OCI-LY1 (cell line): ENCODE measurements at regions not wholly inside any gene's neighbourhood (a gene's known extent, or its start where the extent isn't known, plus 50 kb on each side); places are given as distances from the start of the nearest gene placed in this dataset.

Experiments
- H2AFZ ChIP-seq: fragments of 200-600 bp; sonication (generic), shearing (Covaris generic); 2 replicates; pipeline ENCODE4 v1.6.0; 2014; ENCODE audit warnings: antibody characterized with exemption, mild to moderate bottlenecking, low read length
- H3F3A ChIP-seq: fragments of 200-600 bp; sonication (generic), shearing (Covaris generic); 2 replicates; pipeline ENCODE4 v1.6.0; 2014; ENCODE audit warnings: mild to moderate bottlenecking, antibody characterized with exemption, low read length, moderate library complexity; ENCODE audit not compliant: insufficient read depth
- H3K27ac ChIP-seq: fragments of 200-600 bp; sonication (generic); 2 replicates; pipeline ENCODE4 v1.5.1; 2014; ENCODE audit warnings: low read length, mixed run types, mild to moderate bottlenecking, low read depth; ENCODE audit not compliant: poor library complexity, severe bottlenecking
- H3K27me3 ChIP-seq: fragments of 200-600 bp; sonication (generic); 2 replicates; pipeline ENCODE4 v1.6.0; 2014; ENCODE audit warnings: antibody characterized with exemption, mild to moderate bottlenecking, low read length, moderate library complexity; ENCODE audit not compliant: insufficient read depth
- H3K36me3 ChIP-seq: fragments of 200-600 bp; sonication (generic); 2 replicates; pipeline ENCODE4 v1.6.1; 2014; ENCODE audit warnings: mild to moderate bottlenecking, antibody characterized with exemption, low read length, moderate library complexity, mixed read lengths; ENCODE audit not compliant: insufficient read depth
- H3K4me1 ChIP-seq: fragments of 200-600 bp; sonication (generic); 2 replicates; pipeline ENCODE4 v1.5.1; 2014; ENCODE audit warnings: mild to moderate bottlenecking, low read length, moderate library complexity; ENCODE audit not compliant: insufficient read depth, severe bottlenecking
- H3K4me2 ChIP-seq: fragments of 200-600 bp; sonication (generic), shearing (Covaris generic); 2 replicates; pipeline ENCODE4 v1.6.1; 2014; ENCODE audit warnings: low read length
- H3K4me3 ChIP-seq: fragments of 200-600 bp; sonication (generic); 2 replicates; pipeline ENCODE4 v1.5.1; 2014; ENCODE audit warnings: low read length, low read depth, mild to moderate bottlenecking, mixed read lengths; ENCODE audit not compliant: poor library complexity, severe bottlenecking
- H3K79me2 ChIP-seq: fragments of 200-600 bp; shearing (Covaris generic); 2 replicates; pipeline ENCODE4 v1.6.1; 2016; ENCODE audit warnings: mixed run types, low read length, mixed read lengths; ENCODE audit not compliant: insufficient read depth
- H3K9ac ChIP-seq: fragments of 200-600 bp; sonication (generic), shearing (Covaris generic); 2 replicates; pipeline ENCODE4 v1.6.1; 2014; ENCODE audit warnings: mild to moderate bottlenecking, low read length, mixed read lengths
- H3K9me2 ChIP-seq: fragments of 200-600 bp; sonication (generic), shearing (Covaris generic); 2 replicates; pipeline ENCODE4 v1.6.1; 2014; ENCODE audit warnings: low read depth, mild to moderate bottlenecking, low read length, mixed read lengths
- H3K9me3 ChIP-seq: fragments of 200-600 bp; shearing (Covaris generic); 2 replicates; pipeline ENCODE4 v1.6.1; 2014; ENCODE audit warnings: low read length, mixed read lengths
- H4K20me1 ChIP-seq: fragments of 200-600 bp; sonication (generic), shearing (Covaris generic); 2 replicates; pipeline ENCODE4 v1.6.0; 2016; ENCODE audit warnings: mild to moderate bottlenecking, low read length; ENCODE audit not compliant: insufficient read depth
- EZH2 ChIP-seq: fragments of 200-600 bp; sonication (generic), shearing (Covaris generic); IDR thresholded peaks from 2 replicates; pipeline ENCODE4 v1.8.0; 2017; ENCODE audit warnings: borderline replicate concordance, mixed run types, mild to moderate bottlenecking, antibody characterized with exemption, low read length, moderate library complexity, mixed read lengths
- TF ChIP-seq, protein P1 (sequence below): fragments of 200-600 bp; sonication (generic), shearing (Covaris generic); IDR thresholded peaks from 2 replicates; pipeline ENCODE4 v1.5.1; 2017; ENCODE audit warnings: mild to moderate bottlenecking, antibody characterized with exemption, low read length, moderate library complexity, mixed read lengths

- no peak overlapping the region for H3K9ac ChIP-seq
- TF ChIP-seq EZH2 = no peak
- TF ChIP-seq, protein P1, sequence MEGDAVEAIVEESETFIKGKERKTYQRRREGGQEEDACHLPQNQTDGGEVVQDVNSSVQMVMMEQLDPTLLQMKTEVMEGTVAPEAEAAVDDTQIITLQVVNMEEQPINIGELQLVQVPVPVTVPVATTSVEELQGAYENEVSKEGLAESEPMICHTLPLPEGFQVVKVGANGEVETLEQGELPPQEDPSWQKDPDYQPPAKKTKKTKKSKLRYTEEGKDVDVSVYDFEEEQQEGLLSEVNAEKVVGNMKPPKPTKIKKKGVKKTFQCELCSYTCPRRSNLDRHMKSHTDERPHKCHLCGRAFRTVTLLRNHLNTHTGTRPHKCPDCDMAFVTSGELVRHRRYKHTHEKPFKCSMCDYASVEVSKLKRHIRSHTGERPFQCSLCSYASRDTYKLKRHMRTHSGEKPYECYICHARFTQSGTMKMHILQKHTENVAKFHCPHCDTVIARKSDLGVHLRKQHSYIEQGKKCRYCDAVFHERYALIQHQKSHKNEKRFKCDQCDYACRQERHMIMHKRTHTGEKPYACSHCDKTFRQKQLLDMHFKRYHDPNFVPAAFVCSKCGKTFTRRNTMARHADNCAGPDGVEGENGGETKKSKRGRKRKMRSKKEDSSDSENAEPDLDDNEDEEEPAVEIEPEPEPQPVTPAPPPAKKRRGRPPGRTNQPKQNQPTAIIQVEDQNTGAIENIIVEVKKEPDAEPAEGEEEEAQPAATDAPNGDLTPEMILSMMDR = no peak
- H3K9me2 ChIP-seq = no peaks in the 10 kb centered on the region
- H4K20me1 ChIP-seq = no peaks in the 10 kb centered on the region
- H3K27ac ChIP-seq = no peak overlapping the region
- H3F3A ChIP-seq = no peaks in the 10 kb centered on the region
- no peaks in the 10 kb centered on the region for H3K79me2 ChIP-seq
- H2AFZ ChIP-seq = no peak overlapping the region
- H3K9me3 ChIP-seq = no peaks in the 10 kb centered on the region
- no peak overlapping the region for H3K4me2 ChIP-seq
- no peak overlapping the region for H3K4me3 ChIP-seq
- H3K27me3 ChIP-seq = no peaks in the 10 kb centered on the region
- H3K4me1 ChIP-seq = no peaks in the 10 kb centered on the region
- no peaks in the 10 kb centered on the region for H3K36me3 ChIP-seq
These were observed 431.1 kb downstream of the DTWD2 start for GRCh38 chr5:118557251-118557661.

- Histone ChIP-seq H3K4me1 (no peaks in the 10 kb centered on the region), H2AFZ (no peak overlapping the region), H3K36me3 (no peaks in the 10 kb centered on the region), H3K9me2 (no peaks in the 10 kb centered on the region), H3K27ac (no peak overlapping the region), H3K79me2 (no peaks in the 10 kb centered on the region), H3K4me3 (no peak overlapping the region), H4K20me1 (no peaks in the 10 kb centered on the region), H3K9me3 (no peaks in the 10 kb centered on the region), H3F3A (no peaks in the 10 kb centered on the region), H3K27me3 (no peaks in the 10 kb centered on the region), H3K9ac (no peak overlapping the region), H3K4me2 (no peak overlapping the region)
- no peak for TF ChIP-seq EZH2
- TF ChIP-seq, protein P1 = no peak
These were observed 431.6 kb downstream of the DTWD2 start for GRCh38 chr5:118556792-118557191.

DNA sequence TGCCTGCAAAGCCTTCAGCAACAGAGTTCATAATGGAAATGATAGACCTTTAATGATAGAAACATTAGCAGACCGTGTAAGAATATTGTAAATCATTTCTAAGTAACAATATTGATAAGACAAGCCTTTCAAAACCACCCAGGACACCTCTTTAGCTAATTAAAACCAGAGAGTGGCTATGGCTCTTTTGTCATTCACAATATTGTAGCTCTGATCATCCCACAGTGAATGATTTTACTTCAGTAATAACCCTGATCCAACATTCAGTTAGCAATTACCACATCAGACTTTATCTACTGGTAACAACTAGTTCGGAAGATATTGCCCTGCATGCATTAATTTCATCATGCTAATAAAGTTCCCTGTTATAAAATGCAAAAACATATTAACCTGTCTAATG, 432.6 kb downstream of the DTWD2 start:
- Histone ChIP-seq H3K27me3 (no peaks in the 10 kb centered on the region), H3K4me2 (no peak overlapping the region), H3K9ac (no peak overlapping the region), H3K9me3 (no peaks in the 10 kb centered on the region), H3K9me2 (no peaks in the 10 kb centered on the region), H3K79me2 (no peaks in the 10 kb centered on the region), H2AFZ (no peak overlapping the region), H3K36me3 (no peaks in the 10 kb centered on the region), H3K4me3 (no peak overlapping the region), H3F3A (no peaks in the 10 kb centered on the region), H3K27ac (no peak overlapping the region), H4K20me1 (no peaks in the 10 kb centered on the region), H3K4me1 (no peaks in the 10 kb centered on the region)
- no peak for TF ChIP-seq EZH2
- TF ChIP-seq, protein P1 = no peak
